ENCODE measurements at regions not wholly inside any gene's neighbourhood (a gene's known extent, or its start where the extent isn't known, plus 50 kb on each side); places are given as distances from the start of the nearest gene placed in this dataset.

DNA sequence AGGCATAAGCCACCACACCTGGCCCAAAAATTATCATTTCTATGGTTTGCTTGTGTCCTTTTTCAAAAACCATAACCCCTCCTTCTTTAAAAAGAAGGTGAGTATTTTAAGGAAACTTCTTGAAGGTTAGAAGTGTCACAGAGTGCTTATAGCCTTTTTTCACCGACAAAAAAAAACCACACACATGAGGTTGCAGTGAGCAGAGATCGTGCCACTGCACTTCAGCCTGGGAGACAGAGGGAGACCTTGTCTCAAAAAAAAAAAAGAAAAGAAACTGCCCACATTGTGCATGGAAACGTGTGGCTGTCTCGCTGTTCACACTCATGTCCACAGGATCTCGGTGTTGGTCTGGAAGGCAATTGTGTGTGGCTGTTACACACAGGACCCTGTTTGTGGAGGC lies 157.4 kb upstream of the PFKP start:
- Histone ChIP-seq H3K4me1 (no peaks in the 10 kb centered on the region), H3K9me3 (no peaks in the 10 kb centered on the region), H3K4me3 (no peak overlapping the region), H3K27ac (no peak overlapping the region), H3K27me3 (replicated peaks in 1 of 7) (peaks cover 0 to 40% (median 0%) of the 10 kb centered on the region in 7 donors), H3K36me3 (no peaks in the 10 kb centered on the region)
- intact Hi-C loops (cut with DNase I; ENCODE audit: low total_unique reads), result no loop called here
- WGBS, 5 donors, result 73 to 86% (median 82%) methylated on average over 5 of the region's 5 CpGs
- DNase-seq, result no peak
- TF ChIP-seq, protein P1, sequence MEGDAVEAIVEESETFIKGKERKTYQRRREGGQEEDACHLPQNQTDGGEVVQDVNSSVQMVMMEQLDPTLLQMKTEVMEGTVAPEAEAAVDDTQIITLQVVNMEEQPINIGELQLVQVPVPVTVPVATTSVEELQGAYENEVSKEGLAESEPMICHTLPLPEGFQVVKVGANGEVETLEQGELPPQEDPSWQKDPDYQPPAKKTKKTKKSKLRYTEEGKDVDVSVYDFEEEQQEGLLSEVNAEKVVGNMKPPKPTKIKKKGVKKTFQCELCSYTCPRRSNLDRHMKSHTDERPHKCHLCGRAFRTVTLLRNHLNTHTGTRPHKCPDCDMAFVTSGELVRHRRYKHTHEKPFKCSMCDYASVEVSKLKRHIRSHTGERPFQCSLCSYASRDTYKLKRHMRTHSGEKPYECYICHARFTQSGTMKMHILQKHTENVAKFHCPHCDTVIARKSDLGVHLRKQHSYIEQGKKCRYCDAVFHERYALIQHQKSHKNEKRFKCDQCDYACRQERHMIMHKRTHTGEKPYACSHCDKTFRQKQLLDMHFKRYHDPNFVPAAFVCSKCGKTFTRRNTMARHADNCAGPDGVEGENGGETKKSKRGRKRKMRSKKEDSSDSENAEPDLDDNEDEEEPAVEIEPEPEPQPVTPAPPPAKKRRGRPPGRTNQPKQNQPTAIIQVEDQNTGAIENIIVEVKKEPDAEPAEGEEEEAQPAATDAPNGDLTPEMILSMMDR (IDR thresholded peaks at IDR 0.05 in 8 of 11, conservative IDR thresholded peaks at IDR 0.05 in 3 of 11), result no peak
- TF ChIP-seq POLR2A (IDR thresholded peaks at IDR 0.05) (no peak), POLR2AphosphoS5 (IDR thresholded peaks at IDR 0.05) (no peak)

DNA sequence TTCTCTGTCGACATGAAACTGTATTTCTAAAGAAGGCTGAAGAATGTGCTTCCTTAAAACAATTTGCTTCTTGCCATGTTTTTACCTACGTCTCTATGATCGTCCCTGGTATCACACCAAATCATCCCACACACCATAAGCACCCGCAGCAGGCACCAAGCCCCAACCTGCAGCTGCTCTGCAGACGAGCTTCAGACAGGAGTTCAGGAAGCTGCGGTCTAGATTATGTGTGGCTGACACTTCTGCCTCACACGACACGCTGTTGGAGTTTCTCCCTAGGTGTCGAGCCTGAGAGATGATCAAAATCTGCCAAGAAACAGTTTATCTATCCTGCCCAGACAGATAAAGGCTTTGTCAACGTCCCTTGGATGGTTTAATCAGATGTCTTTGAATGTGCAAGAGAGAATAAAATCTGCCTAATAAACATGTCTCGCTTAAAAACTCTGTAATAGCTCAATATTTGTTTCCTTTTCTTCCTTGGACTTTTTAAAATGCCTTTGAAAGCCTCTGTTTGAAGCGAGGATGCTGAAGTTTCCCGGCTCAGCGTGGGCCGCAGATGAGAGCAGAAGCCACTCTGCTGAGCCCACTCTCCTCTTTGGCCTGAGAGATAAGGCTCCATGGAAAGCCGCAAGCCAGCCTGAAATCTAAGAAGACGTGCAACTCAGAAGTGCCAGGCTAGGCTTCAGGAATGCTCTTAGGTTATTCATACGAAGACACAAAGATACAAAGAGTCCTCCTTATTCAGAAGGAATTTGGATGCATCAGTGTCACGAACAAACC lies 158.3 kb upstream of the PFKP start:
- no peak for DNase-seq
- Histone ChIP-seq H3K4me3 (no peak overlapping the region), H3K4me1 (no peaks in the 10 kb centered on the region), H3K27me3 (replicated peaks in 1 of 7) (peaks cover 0 to 46% (median 0%) of the 10 kb centered on the region in 7 donors), H3K27ac (no peak overlapping the region), H3K9me3 (no peaks in the 10 kb centered on the region), H3K36me3 (no peaks in the 10 kb centered on the region)
- 62 to 70% (median 65%) methylated on average over 19 of the region's 19 CpGs for WGBS, 5 donors
- intact Hi-C loops (cut with DNase I; ENCODE audit: low total_unique reads), result no loop called here
- TF ChIP-seq POLR2AphosphoS5 (IDR thresholded peaks at IDR 0.05) (no peak), POLR2A (IDR thresholded peaks at IDR 0.05) (no peak)
- TF ChIP-seq, protein P1 (IDR thresholded peaks at IDR 0.05 in 8 of 11, conservative IDR thresholded peaks at IDR 0.05 in 3 of 11), result no peak

- Histone ChIP-seq H3K9me3 (no peaks in the 10 kb centered on the region), H3K27ac (no peak overlapping the region), H3K27me3 (replicated peaks in 1 of 7) (peaks cover 0 to 45% (median 0%) of the 10 kb centered on the region in 7 donors), H3K4me3 (no peak overlapping the region), H3K4me1 (no peaks in the 10 kb centered on the region), H3K36me3 (no peaks in the 10 kb centered on the region)
- 78 to 92% (median 80%) methylated on average over 2 of the region's 2 CpGs for WGBS, 5 donors
- DNase-seq, result no peak
- intact Hi-C loops (cut with DNase I; ENCODE audit: low total_unique reads), result no loop called here
- no peak for TF ChIP-seq POLR2A (IDR thresholded peaks at IDR 0.05)
- TF ChIP-seq, protein P1 (IDR thresholded peaks at IDR 0.05 in 8 of 11, conservative IDR thresholded peaks at IDR 0.05 in 3 of 11), result no peak
- TF ChIP-seq POLR2AphosphoS5 (IDR thresholded peaks at IDR 0.05), result no peak
Observed at GRCh38 chr10:2906974-2907373, 160.4 kb upstream of the PFKP start.

- no peak for TF ChIP-seq POLR2A (IDR thresholded peaks at IDR 0.05)
- TF ChIP-seq, protein P1 (IDR thresholded peaks at IDR 0.05 in 8 of 11, conservative IDR thresholded peaks at IDR 0.05 in 3 of 11), result no peak
- TF ChIP-seq POLR2AphosphoS5 (IDR thresholded peaks at IDR 0.05), result no peak
- 79 to 88% (median 85%) methylated on average over 8 to 9 of the region's 9 CpGs for WGBS, 5 donors
Observed at GRCh38 chr10:2905851-2906250, 161.5 kb upstream of the PFKP start.

More at GRCh38 chr10:2905851-2906250, 161.5 kb upstream of the PFKP start:
- Histone ChIP-seq H3K27me3 (replicated peaks in 1 of 7) (peaks cover 0 to 39% (median 0%) of the 10 kb centered on the region in 7 donors), H3K36me3 (no peaks in the 10 kb centered on the region), H3K4me1 (no peaks in the 10 kb centered on the region), H3K9me3 (no peaks in the 10 kb centered on the region), H3K27ac (no peak overlapping the region), H3K4me3 (no peak overlapping the region)
- intact Hi-C loops (cut with DNase I; ENCODE audit: low total_unique reads), result no loop called here
- DNase-seq, result no peak

All from spleen (tissue), 11 donors.